Tibial nerve (tissue), 4 donors: ENCODE measurements at regions not wholly inside any gene's neighbourhood (a gene's known extent, or its start where the extent isn't known, plus 50 kb on each side); places are given as distances from the start of the nearest gene placed in this dataset.
A peak's percentile ranks its signal among the peaks of the same experiment; 100 is the strongest.

Source experiments
- DNase-seq, 2 donors: peaks; one replicate each; pipeline ENCODE4 v3.0.0-alpha.2; 2019; ENCODE audit warnings: low spot score in 2 of 2
- H3K27ac ChIP-seq, 4 donors: fragments of 200-600 bp; sonication (generic) in 3 of 4; one replicate each; pipeline ENCODE4 v1.5.1; 2017 to 2019; ENCODE audit warnings: mild to moderate bottlenecking in 1 of 4
- H3K27me3 ChIP-seq, 2 donors: fragments of 200-600 bp; sonication (generic) in 1 of 2; one replicate each; pipeline versions ENCODE4 v1.5.1 to v1.6.0; 2017 to 2019
- H3K36me3 ChIP-seq, 3 donors: fragments of 200-600 bp; sonication (generic); one replicate each; pipeline ENCODE4 v1.5.1; 2018 to 2019
- H3K4me1 ChIP-seq, 4 donors: fragments of 200-600 bp; sonication (generic) in 3 of 4; one replicate each; pipeline ENCODE4 v1.5.1; 2017 to 2019
- H3K4me3 ChIP-seq, 4 donors: fragments of 200-600 bp; sonication (generic) in 3 of 4; one replicate each; pipeline ENCODE4 v1.5.1; 2017 to 2019; ENCODE audit warnings: mild to moderate bottlenecking in 1 of 4, moderate library complexity in 1 of 4
- H3K9me3 ChIP-seq, 4 donors: fragments of 200-600 bp; sonication (generic) in 3 of 4; one replicate each; pipeline ENCODE4 v1.5.1; 2017 to 2019
- CTCF ChIP-seq, 5 experiments: fragments of 200-600 bp in 3 of 5; fragments of 450-650 bp in 2 of 5; sonication (generic) in 3 of 5; IDR thresholded peaks; one replicate each; pipeline ENCODE4 v1.5.1; 2016 to 2019; ENCODE audit warnings: antibody characterized with exemption in 5 of 5, mild to moderate bottlenecking in 3 of 5, moderate library complexity in 2 of 5
- EP300 ChIP-seq, 2 donors: sonication (generic); formaldehyde crosslinking; IDR thresholded peaks; one replicate each; pipeline ENCODE4 v1.6.1; 2017; ENCODE audit warnings: antibody characterized with exemption in 2 of 2, mild to moderate bottlenecking in 1 of 2
- POLR2A ChIP-seq, 2 donors: fragments of 450-650 bp; IDR thresholded peaks; one replicate each; pipeline ENCODE4 v1.6.1; 2017; ENCODE audit warnings: antibody characterized with exemption in 2 of 2, mild to moderate bottlenecking in 2 of 2, moderate library complexity in 2 of 2
- WGBS, 2 donors: methylation state at CpG; one replicate each; pipeline ENCODE4 v1.1.5; 2018; 5-methylcytosine and 5-hydroxymethylcytosine counted together

GRCh38 chr4:151912632-151913031, 151.8 kb upstream of the GATB start:
- peaks cover 0 to 11% (median 0%) of the 10 kb centered on the region in 4 donors for H3K4me1 ChIP-seq
- peaks cover 0 to 2% (median 0%) of the 10 kb centered on the region in 4 donors for H3K9me3 ChIP-seq
- no peak overlapping the region for H3K4me3 ChIP-seq
- H3K27ac ChIP-seq = peak overlapping the region in 1 of 4 donors; percentile 28
- WGBS, 2 donors = 52 to 53% methylated on average over 6 of the region's 6 CpGs
- H3K36me3 ChIP-seq = no peaks in the 10 kb centered on the region
- no peak for TF ChIP-seq POLR2A (IDR thresholded peaks at IDR 0.05)
- no peak for TF ChIP-seq EP300 (IDR thresholded peaks at IDR 0.05)
- no peak for TF ChIP-seq CTCF (IDR thresholded peaks at IDR 0.05)
- no peaks in the 10 kb centered on the region for H3K27me3 ChIP-seq
- no peak for DNase-seq

DNA sequence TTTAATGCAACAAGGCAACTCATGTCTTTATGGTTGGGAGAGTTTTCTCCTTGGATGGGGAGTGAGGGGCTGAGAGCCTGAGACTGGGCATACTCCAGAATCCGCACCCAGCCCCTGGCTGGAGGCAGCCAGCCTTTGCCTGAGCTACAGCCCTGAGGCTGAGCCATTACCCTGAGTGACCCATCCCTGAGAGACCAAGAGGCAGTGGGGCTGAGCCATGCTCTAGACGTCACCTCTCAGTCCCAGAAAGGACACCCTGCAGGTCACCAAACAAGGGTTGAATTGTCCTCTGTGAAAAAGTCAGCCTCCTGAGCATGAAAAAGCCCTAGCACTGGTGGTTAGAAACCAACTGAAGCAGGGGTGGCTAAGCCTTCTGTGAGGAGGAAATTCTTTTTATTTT, 151.2 kb upstream of the GATB start:
- TF ChIP-seq POLR2A (IDR thresholded peaks at IDR 0.05) (no peak), CTCF (IDR thresholded peaks at IDR 0.05) (no peak), EP300 (IDR thresholded peaks at IDR 0.05) (no peak)
- no peak for DNase-seq
- peaks cover 0 to 2% (median 0%) of the 10 kb centered on the region in 4 donors for H3K9me3 ChIP-seq
- peak overlapping the region in 1 of 4 donors; percentile 28 for H3K27ac ChIP-seq
- H3K4me3 ChIP-seq = no peak overlapping the region
- WGBS, 2 donors = 38 to 71% methylated on average over 2 of the region's 2 CpGs
- H3K4me1 ChIP-seq = peaks cover 0 to 11% (median 0%) of the 10 kb centered on the region in 4 donors
- H3K36me3 ChIP-seq = no peaks in the 10 kb centered on the region
- no peaks in the 10 kb centered on the region for H3K27me3 ChIP-seq

GRCh38 chr4:151908734-151909497, 148.1 kb upstream of the GATB start:
- no peak for TF ChIP-seq CTCF (IDR thresholded peaks at IDR 0.05)
- TF ChIP-seq EP300 (IDR thresholded peaks at IDR 0.05) = no peak
- TF ChIP-seq POLR2A (IDR thresholded peaks at IDR 0.05) = no peak
- no peak for DNase-seq
- no peaks in the 10 kb centered on the region for H3K27me3 ChIP-seq
- H3K36me3 ChIP-seq = no peaks in the 10 kb centered on the region
- H3K27ac ChIP-seq = no peak overlapping the region
- H3K4me3 ChIP-seq = no peak overlapping the region
- no peaks in the 10 kb centered on the region for H3K9me3 ChIP-seq
- WGBS, 2 donors = 72 to 79% methylated on average over 4 of the region's 4 CpGs
- H3K4me1 ChIP-seq = peaks cover 0 to 11% (median 0%) of the 10 kb centered on the region in 4 donors

- WGBS, 2 donors = 74% methylated on average over 3 of the region's 3 CpGs
- Histone ChIP-seq H3K4me1 (peaks cover 0 to 11% (median 0%) of the 10 kb centered on the region in 4 donors), H3K27me3 (no peaks in the 10 kb centered on the region), H3K4me3 (no peak overlapping the region), H3K27ac (no peak overlapping the region), H3K36me3 (no peaks in the 10 kb centered on the region), H3K9me3 (peaks cover 0 to 3% (median 0%) of the 10 kb centered on the region in 4 donors)
- TF ChIP-seq CTCF (IDR thresholded peaks at IDR 0.05) = no peak
- TF ChIP-seq POLR2A (IDR thresholded peaks at IDR 0.05) = no peak
- no peak for TF ChIP-seq EP300 (IDR thresholded peaks at IDR 0.05)
- DNase-seq = no peak
These were observed 147.4 kb upstream of the GATB start for GRCh38 chr4:151908201-151908600.

GRCh38 chr4:151906438-151906837, 145.6 kb upstream of the GATB start:
- no peak overlapping the region for H3K4me3 ChIP-seq
- no peaks in the 10 kb centered on the region for H3K4me1 ChIP-seq
- peaks cover 0 to 20% (median 4%) of the 10 kb centered on the region in 4 donors for H3K9me3 ChIP-seq
- TF ChIP-seq POLR2A (IDR thresholded peaks at IDR 0.05) (no peak), EP300 (IDR thresholded peaks at IDR 0.05) (no peak), CTCF (IDR thresholded peaks at IDR 0.05) (no peak)
- no peak overlapping the region for H3K27ac ChIP-seq
- WGBS, 2 donors = 56 to 69% methylated on average over 4 of the region's 4 CpGs
- no peak for DNase-seq
- no peaks in the 10 kb centered on the region for H3K36me3 ChIP-seq
- no peaks in the 10 kb centered on the region for H3K27me3 ChIP-seq
